ENCODE measurements at regions not wholly inside any gene's neighbourhood (a gene's known extent, or its start where the extent isn't known, plus 50 kb on each side); places are given as distances from the start of the nearest gene placed in this dataset.

- Mint-ChIP-seq H3K4me3 (no peak overlapping the region), H3K4me1 (no peaks in the 10 kb centered on the region), H3K9me3 (no peaks in the 10 kb centered on the region; a peak in 1 of 5 replicates), H3K36me3 (ENCODE audit: insufficient read depth in 1 of 3, low read depth in 3 of 3) (no peaks in the 10 kb centered on the region), H3K27ac (no peak overlapping the region; a peak in 1 of 7 replicates), H3K27me3 (ENCODE audit: low read depth) (no peaks in the 10 kb centered on the region)
- no peaks in the 10 kb centered on the region for H3K9me3 ChIP-seq (ENCODE audit: control insufficient read depth, low read depth, low read length)
- no peak overlapping the region for H2BK5ac ChIP-seq (ENCODE audit: insufficient read length, low read length)
- H2BK15ac ChIP-seq (ENCODE audit: low read depth, low read length): no peak overlapping the region
- H3K23me2 ChIP-seq (ENCODE audit: insufficient read length, low read depth, low read length, poor library complexity, severe bottlenecking): no peaks in the 10 kb centered on the region
- H3K9ac ChIP-seq (ENCODE audit: extremely low read depth, insufficient read length, low read length): no peak overlapping the region
- H2AK5ac ChIP-seq (ENCODE audit: insufficient read length, low read length): no peak overlapping the region
- no peak overlapping the region for H4K91ac ChIP-seq (ENCODE audit: insufficient read length, low read depth, low read length)
- no peak overlapping the region for H3K56ac ChIP-seq (ENCODE audit: insufficient read length, low read depth, low read length)
- H2BK12ac ChIP-seq (ENCODE audit: insufficient read length, low read depth, low read length): no peak overlapping the region
- no peak overlapping the region for H3K4me2 ChIP-seq (ENCODE audit: insufficient read depth, insufficient read length, low read length)
- H3K4ac ChIP-seq (ENCODE audit: low read depth, low read length): no peak overlapping the region
- no peak for DNase-seq
- no peak overlapping the region for H3T11ph ChIP-seq (ENCODE audit: low read length)
- no peaks in the 10 kb centered on the region for H3K27me3 ChIP-seq (ENCODE audit: insufficient read depth, low read length)
- no peak overlapping the region for H4K5ac ChIP-seq (ENCODE audit: insufficient read length, low read depth, low read length)
- H3K79me1 ChIP-seq (ENCODE audit: insufficient read depth, low read depth, low read length, poor library complexity, severe bottlenecking): no peaks in the 10 kb centered on the region
- no peak overlapping the region for H3K23ac ChIP-seq (ENCODE audit: insufficient read length, low read depth, low read length)
- no peak overlapping the region for H2BK20ac ChIP-seq (ENCODE audit: low read depth, low read length, poor library complexity, severe bottlenecking)
- H3K18ac ChIP-seq (ENCODE audit: insufficient read length, low read depth, low read length): no peak overlapping the region
- H2BK120ac ChIP-seq (ENCODE audit: low read depth, low read length, poor library complexity, severe bottlenecking): no peak overlapping the region
- H4K20me1 ChIP-seq (ENCODE audit: control insufficient read depth, insufficient read depth, insufficient read length): no peaks in the 10 kb centered on the region
- no peak overlapping the region for H4K8ac ChIP-seq (replicated peaks; ENCODE audit: insufficient read length, low read depth, low read length)
- H3K14ac ChIP-seq (ENCODE audit: insufficient read depth, low read length): no peak overlapping the region
- H3K79me2 ChIP-seq (ENCODE audit: insufficient read depth, low read length): no peaks in the 10 kb centered on the region
- no peaks in the 10 kb centered on the region for H3K4me1 ChIP-seq (ENCODE audit: insufficient read depth, low read length)
- no peak overlapping the region for H2AFZ ChIP-seq (ENCODE audit: low read length)
- no peak overlapping the region for H3K27ac ChIP-seq (ENCODE audit: insufficient read length, low read depth, low read length)
- no peak for TF ChIP-seq CTCF (conservative IDR thresholded peaks at IDR 0.05)
These were observed 421.9 kb upstream of the ADAMTSL1 start for GRCh38 chr9:18052060-18052459.
